ENCODE measurements at regions not wholly inside any gene's neighbourhood (a gene's known extent, or its start where the extent isn't known, plus 50 kb on each side); places are given as distances from the start of the nearest gene placed in this dataset.

GRCh38 chr4:111814961-111815360 lies 330.3 kb upstream of the FAM241A start:
- no peak for DNase-seq

- DNase-seq = no peak
Observed at GRCh38 chr4:111821342-111821741, 323.9 kb upstream of the FAM241A start.

DNA sequence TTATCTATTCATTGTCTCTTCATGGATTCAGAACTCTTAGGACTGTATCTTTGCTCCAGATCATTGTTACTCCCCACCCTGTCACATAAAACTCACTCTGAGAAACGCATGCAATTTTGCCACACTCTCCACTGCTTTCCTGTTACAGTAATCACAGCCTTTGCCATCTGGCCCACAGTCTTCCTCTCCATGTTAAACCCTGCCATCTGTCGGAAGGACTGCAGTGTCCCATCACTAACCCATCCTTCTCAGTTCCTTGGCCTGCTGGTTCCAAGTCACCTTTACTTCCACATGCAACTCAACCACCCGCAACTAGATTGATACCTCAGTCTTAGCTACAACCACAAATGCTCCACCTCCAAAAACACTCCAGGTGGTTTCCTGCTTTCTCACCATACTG lies 308.7 kb upstream of the FAM241A start:
- DNase-seq = no peak

DNA sequence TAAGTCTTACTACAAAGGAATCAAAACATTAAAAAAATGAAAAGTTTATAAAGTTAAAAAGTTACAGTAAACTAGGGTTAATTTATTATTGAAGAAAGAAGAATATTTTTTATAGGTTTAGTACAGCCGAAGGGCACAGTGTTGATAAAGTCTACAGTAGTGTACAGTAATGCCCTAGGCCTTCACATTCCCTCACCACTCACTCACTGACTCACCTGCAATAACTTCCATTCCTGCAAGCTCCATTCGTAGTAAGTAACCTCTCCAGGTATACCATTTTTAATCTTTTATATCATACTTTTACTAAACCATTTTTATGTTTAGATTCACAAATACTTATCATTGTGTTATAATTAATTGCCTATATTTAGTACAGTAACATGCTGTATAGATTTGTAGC lies 307.5 kb upstream of the FAM241A start:
- DNase-seq = no peak

- DNase-seq = peak; percentile 2
Observed at GRCh38 chr4:111838406-111838930, 306.8 kb upstream of the FAM241A start.

DNA sequence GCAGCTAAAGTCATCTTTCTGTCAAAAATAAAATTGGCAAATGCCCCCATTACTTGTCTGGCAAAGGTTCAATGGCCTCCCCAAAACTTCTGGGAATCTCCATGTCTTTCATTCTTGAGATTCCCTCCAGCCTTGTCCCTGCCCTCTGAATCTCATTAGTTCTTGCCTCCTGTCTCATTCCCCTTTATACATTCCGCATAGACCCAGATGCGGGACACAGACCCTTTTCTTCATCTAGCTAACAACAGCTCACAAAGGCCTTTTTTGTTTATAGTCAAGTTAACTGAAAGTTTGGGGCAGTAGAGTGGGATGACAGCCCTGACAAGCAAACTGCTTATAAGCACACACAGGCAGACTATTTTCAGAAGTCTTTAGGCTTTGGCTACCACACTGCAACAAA lies 306.1 kb upstream of the FAM241A start:
- no peak for DNase-seq

DNA sequence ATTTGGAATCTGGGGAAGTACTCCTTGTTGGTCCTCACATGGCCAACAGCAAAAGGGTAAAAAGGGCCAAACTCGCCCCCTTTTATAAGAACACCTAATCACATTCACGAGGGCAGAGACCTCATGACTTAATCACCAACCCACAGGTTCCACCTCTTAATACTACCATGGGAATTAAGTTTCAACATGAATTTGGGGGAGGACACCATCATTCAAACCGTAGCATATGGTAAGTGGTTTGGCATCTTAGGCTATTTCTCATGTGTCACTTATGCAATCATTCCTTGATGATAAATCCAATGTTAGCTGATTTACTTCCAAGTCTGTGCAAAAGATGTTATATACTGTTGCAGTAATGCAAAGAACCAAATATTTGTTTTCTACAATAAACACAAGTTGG lies 302.9 kb upstream of the FAM241A start:
- DNase-seq = no peak

- peak; percentile 4 for DNase-seq
Observed at GRCh38 chr4:111847296-111848008, 297.8 kb upstream of the FAM241A start.

GRCh38 chr4:111849746-111850284 lies 295.4 kb upstream of the FAM241A start:
- no peak for DNase-seq

DNA sequence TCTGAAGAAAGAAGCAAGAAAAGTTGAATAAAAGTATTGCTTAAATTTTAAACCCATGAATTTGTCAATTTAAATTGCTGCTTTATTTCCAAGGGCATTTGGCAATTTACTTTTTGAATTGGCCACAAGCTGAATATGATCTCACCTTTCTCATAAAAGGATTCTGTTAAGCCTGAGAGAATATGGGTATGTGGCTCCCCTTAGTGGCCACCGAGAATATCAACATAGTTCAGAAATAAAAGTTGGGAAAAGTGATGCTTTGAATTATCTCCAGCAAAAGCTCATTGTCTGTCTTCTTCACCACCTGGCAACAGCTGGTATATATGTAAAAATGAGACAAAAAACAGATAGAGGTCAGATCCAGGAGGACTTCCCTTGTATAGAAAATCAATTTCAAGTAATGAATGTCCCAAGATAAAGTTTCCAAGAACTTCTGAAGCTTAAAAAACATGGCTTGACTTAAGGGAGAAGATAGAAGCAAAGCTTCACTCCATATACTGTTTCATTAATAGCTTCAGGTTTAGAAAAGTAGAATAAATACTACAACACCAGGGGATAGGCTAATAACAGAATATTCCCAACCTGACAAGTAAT lies 290.7 kb upstream of the FAM241A start:
- DNase-seq = peak; percentile 9

GRCh38 chr4:111855308-111855707 lies 289.9 kb upstream of the FAM241A start:
- no peak for DNase-seq

GRCh38 chr4:111864066-111864465 lies 281.2 kb upstream of the FAM241A start:
- DNase-seq = no peak

- no peak for DNase-seq
Observed at GRCh38 chr4:111869339-111869738, 275.9 kb upstream of the FAM241A start.

DNA sequence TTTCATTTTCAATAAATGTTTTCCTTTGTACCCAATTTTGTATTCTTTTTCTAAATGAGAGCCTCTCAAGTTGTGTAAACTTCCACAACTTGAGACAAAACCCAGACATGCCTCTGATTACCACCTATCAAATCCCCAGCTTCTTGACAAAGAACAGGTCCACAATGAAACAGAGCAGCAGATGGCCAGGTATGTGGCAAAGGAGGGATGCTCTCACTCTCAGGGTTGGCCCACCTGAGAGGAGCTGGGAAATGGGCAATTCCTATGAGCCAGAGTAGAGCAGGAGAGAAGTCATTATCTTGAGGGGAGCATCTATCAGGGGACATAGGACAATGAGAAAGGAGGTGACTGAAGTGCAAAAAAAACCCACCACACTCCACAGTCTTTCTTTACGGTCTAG lies 273.5 kb upstream of the FAM241A start:
- no peak for DNase-seq

- no peak for DNase-seq
Observed at GRCh38 chr4:111873801-111874200, 271.5 kb upstream of the FAM241A start.

DNA sequence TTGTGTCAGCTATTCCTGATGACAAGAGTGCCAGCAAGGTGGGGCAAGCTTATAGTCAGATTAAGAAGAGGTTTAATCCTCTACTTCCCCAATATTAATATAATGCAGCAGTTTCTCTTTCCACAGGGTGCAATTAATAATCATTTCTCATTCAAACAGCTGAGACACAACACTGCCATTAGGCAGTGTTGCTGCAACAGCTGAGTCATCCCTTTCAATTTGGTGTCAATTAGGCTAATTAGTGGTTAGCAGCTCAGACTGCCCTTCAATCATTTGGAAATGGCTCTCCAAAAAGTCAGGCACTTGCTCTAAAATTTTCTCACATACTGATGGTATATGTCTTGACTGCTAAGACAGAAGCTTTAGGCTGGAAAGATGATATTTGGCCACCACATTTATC lies 265.7 kb upstream of the FAM241A start:
- no peak for DNase-seq

DNA sequence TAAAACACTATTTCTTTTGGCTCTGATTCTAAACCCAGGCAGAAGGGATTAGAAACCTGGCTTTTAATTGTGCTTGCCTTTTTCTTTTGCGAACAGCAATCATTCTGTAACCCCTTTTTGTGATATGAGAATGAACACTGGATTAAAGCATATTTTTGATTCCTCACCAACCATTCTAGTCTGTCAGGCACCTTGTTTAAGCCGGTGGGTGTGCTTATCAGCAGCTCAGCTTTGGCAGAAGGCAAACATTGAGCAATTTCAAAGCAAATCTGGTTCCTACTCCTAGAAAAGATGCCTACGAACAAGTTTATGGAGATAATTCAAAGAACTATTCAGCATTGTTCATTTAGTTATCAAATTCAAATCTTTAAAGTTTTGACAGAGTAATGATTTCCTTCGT lies 265.1 kb upstream of the FAM241A start:
- no peak for DNase-seq

GRCh38 chr4:111883557-111883999 lies 261.7 kb upstream of the FAM241A start:
- no peak for DNase-seq

GRCh38 chr4:111890412-111890811 lies 254.8 kb upstream of the FAM241A start:
- no peak for DNase-seq

GRCh38 chr4:111905511-111905910 lies 239.7 kb upstream of the FAM241A start:
- no peak for DNase-seq

DNA sequence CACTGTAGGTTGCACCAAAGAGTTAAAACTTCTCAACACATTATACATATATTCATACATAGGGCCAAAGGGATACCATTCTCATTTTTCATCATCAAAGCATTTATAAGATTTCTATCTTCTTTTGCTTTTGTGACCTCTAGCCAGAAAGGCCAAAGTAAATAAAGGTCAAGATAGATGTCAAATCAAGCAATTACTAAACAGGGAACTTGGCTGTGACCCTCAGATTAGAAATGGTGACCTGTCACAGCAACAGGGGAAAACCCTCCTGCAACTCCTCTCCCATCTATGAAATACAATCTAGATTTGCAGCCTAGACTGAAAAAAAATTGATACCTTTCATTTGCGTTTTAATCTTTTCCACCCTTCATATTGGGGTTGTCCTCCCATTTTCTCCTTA lies 225.6 kb upstream of the FAM241A start:
- DNase-seq = no peak

DNA sequence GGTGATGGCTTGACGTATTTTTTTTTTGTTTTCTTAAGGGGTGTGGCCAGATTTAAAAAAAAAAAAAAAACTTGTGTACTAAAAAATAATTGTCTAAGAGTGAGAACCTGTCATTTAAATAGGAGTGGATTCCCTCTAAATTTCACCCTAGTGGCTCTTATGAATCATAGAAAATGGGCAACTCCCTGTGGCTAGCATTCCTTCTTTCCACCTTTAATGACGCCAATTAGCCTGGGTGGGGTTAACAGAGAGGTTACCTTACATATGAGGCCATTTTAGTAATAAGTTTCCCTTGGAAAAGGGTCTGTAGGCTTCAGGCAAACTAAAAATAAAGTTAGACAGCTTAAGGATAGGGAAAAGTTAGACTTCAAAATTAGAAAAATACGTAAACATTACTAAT lies 223.5 kb upstream of the FAM241A start:
- no peak for DNase-seq

GRCh38 chr4:111923786-111924185 lies 221.5 kb upstream of the FAM241A start:
- DNase-seq = no peak

GRCh38 chr4:111924696-111925095 lies 220.6 kb upstream of the FAM241A start:
- DNase-seq = no peak
